Erythroblast (primary cell): ENCODE measurements at regions not wholly inside any gene's neighbourhood (a gene's known extent, or its start where the extent isn't known, plus 50 kb on each side); places are given as distances from the start of the nearest gene placed in this dataset.

Experiments used
- GATA1 ChIP-seq: IDR thresholded peaks from 2 replicates; pipeline ENCODE4 v1.6.1; 2011; ENCODE audit warnings: low read depth, mild to moderate bottlenecking, control low read depth, low read length, moderate library complexity
- POLR2A ChIP-seq: IDR thresholded peaks from 2 replicates; pipeline ENCODE4 v1.6.1; 2011; ENCODE audit warnings: mild to moderate bottlenecking, low read length

DNA sequence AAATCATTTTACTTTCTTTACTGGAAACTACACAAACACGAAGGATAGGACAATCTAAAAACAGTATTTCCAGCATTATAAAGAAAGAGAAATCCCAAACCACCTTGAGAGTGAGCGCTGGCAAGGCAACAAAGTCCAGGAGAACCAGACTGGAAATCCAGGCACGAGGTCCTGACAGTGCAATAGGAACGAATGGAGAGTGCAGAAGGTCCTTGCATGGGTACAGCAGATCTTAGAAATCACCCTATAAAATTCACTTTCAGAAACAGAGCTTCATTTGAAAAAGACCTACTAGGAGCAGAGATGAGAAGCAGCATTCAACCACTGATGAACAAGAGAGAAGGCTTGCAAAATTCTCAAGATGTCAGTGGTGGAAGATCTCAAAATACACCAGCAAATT is 133.7 kb upstream of the ST8SIA4 start:
- TF ChIP-seq POLR2A = no peak
- TF ChIP-seq GATA1 = no peak
